Lower lobe of right lung (tissue), 2 donors: ENCODE measurements at regions not wholly inside any gene's neighbourhood (a gene's known extent, or its start where the extent isn't known, plus 50 kb on each side); places are given as distances from the start of the nearest gene placed in this dataset.

Experiments
- ATAC-seq, 2 donors: fragments of 200-7000 bp; cut with Tn5 transposase; one replicate each; pipeline ENCODE4 v1.9.1; 2020 to 2022; ENCODE audit warnings: mild to moderate bottlenecking in 2 of 2, moderate library complexity in 2 of 2
- DNase-seq: peaks from one replicate; pipeline ENCODE4 v3.0.0-alpha.2; 2020
- H3K27ac ChIP-seq: fragments of 200-600 bp; one replicate; pipeline ENCODE4 v1.8.0; 2022
- H3K27me3 ChIP-seq: fragments of 200-600 bp; one replicate; pipeline ENCODE4 v1.8.0; 2022; ENCODE audit warnings: low read depth
- H3K36me3 ChIP-seq: fragments of 200-600 bp; one replicate; pipeline ENCODE4 v1.8.0; 2022; ENCODE audit warnings: mild to moderate bottlenecking
- H3K4me1 ChIP-seq: fragments of 200-600 bp; one replicate; pipeline ENCODE4 v1.8.0; 2022
- H3K4me3 ChIP-seq: fragments of 200-600 bp; one replicate; pipeline ENCODE4 v1.8.0; 2022; ENCODE audit warnings: mild to moderate bottlenecking
- H3K9me3 ChIP-seq: fragments of 200-600 bp; one replicate; pipeline ENCODE4 v1.8.0; 2022
- CTCF ChIP-seq: fragments of 200-600 bp; IDR thresholded peaks from one replicate; pipeline ENCODE4 v1.8.0; 2022; ENCODE audit warnings: antibody characterized with exemption, mild to moderate bottlenecking
- intact Hi-C: fragments of 100-400 bp; cut with DNase I; formaldehyde crosslinking; loops from one replicate; pipeline ENCODE4 v1.11.0; 2022
- donor health status: DM: no; HTN: yes; CAD: no; lungs with severe emphysema.

DNA sequence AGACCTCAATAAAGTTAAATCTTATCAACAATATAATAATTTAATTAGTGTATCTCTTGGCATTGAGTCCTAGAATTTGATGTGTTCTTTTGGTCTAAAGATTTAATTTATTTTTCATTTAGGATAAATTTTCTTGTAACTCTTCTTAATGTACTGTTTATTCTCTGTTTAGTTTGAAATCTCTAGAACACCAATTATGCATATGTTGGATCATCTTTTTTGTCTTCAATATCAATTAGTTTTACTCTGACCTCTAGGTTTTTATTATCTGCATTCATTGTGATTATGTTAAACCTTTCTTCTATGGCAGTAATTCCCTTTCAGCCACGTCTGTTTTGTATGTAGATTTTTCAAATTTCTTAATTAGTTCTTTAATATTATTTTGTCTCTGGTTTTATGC is 93.8 kb upstream of the ARHGEF7 start:
- Histone ChIP-seq H3K4me1 (no peaks in the 10 kb centered on the region), H3K36me3 (no peaks in the 10 kb centered on the region), H3K4me3 (no peak overlapping the region), H3K9me3 (peaks cover 16% of the 10 kb centered on the region), H3K27me3 (no peaks in the 10 kb centered on the region), H3K27ac (no peak overlapping the region)
- intact Hi-C loops: no loop called here
- no peak for DNase-seq
- TF ChIP-seq CTCF: no peak
- ATAC-seq: no peak

DNA sequence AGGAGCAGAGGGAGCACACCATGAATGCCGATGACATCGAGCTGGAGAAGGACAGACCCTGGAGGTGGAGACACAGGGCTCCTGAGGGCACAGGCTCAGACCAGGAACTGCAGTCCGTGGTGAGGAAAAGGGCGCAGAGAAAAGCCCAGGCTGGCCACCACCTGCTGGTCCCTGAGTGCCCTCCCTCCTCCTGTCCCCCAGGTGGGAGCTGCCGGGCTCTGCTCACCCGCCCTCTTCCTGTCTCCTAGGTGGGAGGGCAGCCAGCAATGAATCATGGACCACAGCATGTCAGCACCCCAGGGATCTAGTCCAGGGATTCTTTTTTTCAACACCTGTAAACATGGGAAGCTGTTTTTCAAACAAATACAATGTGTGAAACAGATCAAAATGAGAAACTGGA is 94.6 kb upstream of the ARHGEF7 start:
- no peaks in the 10 kb centered on the region for H3K4me1 ChIP-seq
- DNase-seq: no peak
- intact Hi-C loops: no loop called here
- peaks cover 16% of the 10 kb centered on the region for H3K9me3 ChIP-seq
- H3K27me3 ChIP-seq: no peaks in the 10 kb centered on the region
- H3K36me3 ChIP-seq: no peaks in the 10 kb centered on the region
- H3K4me3 ChIP-seq: no peak overlapping the region
- no peak for ATAC-seq
- no peak overlapping the region for H3K27ac ChIP-seq
- TF ChIP-seq CTCF: no peak

DNA sequence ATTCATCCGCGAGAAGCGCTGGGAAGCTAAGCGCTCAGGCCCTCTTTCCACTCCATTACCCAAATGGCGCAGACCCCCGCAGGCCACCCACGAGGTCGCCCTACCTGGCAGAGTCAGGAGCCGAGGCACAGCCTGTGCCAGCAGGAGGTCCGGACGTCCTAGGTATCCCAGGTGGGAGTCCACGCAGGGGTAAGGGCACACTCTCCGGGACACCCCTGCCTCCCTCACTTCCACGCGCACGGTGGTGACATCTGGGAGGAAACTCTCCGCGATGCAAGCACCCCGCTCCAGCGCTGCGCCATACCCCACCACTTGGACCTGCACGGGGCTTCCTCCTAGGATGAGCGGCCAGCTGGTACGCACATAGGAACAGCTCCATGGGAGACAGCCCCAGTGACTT is 95.1 kb upstream of the ARHGEF7 start:
- Histone ChIP-seq H3K36me3 (no peaks in the 10 kb centered on the region), H3K4me3 (no peak overlapping the region), H3K27ac (no peak overlapping the region), H3K27me3 (no peaks in the 10 kb centered on the region), H3K4me1 (no peaks in the 10 kb centered on the region), H3K9me3 (peaks cover 16% of the 10 kb centered on the region)
- no peak for TF ChIP-seq CTCF
- DNase-seq (no peak), ATAC-seq (peak in 1 of 2 donors; percentile 30)
- intact Hi-C loops: no loop called here

DNA sequence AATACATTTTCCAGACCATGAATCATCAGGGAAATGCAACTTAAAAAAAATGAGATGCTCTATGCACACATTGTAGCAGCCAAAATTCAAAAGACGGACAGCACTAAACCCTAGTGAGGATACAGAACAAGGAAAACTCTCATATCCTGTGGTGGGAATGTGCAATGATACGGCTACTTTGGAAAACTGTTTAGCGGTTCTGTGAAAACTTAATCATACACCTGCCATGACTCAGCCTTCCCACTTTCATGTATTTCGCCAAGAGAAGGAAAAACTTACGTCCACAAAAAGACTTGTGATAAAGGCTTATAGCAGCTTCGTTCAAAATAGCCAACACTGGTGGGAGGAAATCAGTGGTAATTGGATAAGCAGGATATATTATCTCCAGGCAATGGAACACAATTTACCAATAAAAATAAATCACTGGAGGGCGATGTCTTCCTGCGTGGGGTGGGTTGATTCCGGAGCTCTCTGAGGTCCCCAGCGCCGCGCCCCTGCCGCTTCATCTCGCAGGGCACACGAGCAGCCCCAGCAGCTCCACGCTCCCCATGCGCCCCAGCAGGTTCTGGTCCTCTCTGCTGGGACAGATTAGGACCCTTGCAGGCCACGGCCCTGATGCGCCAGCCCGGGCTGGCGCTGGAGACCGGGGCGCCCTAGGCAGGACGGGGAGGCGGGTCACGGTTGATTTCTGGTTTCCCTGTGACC is 97.2 kb upstream of the ARHGEF7 start:
- intact Hi-C loops: no loop called here
- Histone ChIP-seq H3K27me3 (no peaks in the 10 kb centered on the region), H3K4me1 (no peaks in the 10 kb centered on the region), H3K4me3 (no peak overlapping the region), H3K27ac (no peak overlapping the region), H3K36me3 (no peaks in the 10 kb centered on the region), H3K9me3 (peaks cover 16% of the 10 kb centered on the region)
- ATAC-seq (no peak), DNase-seq (no peak)
- no peak for TF ChIP-seq CTCF

- DNase-seq: no peak
These were observed 98.3 kb upstream of the ANKRD10 start for GRCh38 chr13:111013196-111013595.

More at GRCh38 chr13:111013196-111013595, 98.3 kb upstream of the ANKRD10 start:
- no peak for TF ChIP-seq CTCF
- intact Hi-C loops: no loop called here
- Histone ChIP-seq H3K27me3 (no peaks in the 10 kb centered on the region), H3K4me1 (no peaks in the 10 kb centered on the region), H3K36me3 (no peaks in the 10 kb centered on the region), H3K27ac (no peak overlapping the region), H3K9me3 (no peaks in the 10 kb centered on the region), H3K4me3 (no peak overlapping the region)
- no peak for ATAC-seq
